ENCODE measurements at regions not wholly inside any gene's neighbourhood (a gene's known extent, or its start where the extent isn't known, plus 50 kb on each side); places are given as distances from the start of the nearest gene placed in this dataset.

DNA sequence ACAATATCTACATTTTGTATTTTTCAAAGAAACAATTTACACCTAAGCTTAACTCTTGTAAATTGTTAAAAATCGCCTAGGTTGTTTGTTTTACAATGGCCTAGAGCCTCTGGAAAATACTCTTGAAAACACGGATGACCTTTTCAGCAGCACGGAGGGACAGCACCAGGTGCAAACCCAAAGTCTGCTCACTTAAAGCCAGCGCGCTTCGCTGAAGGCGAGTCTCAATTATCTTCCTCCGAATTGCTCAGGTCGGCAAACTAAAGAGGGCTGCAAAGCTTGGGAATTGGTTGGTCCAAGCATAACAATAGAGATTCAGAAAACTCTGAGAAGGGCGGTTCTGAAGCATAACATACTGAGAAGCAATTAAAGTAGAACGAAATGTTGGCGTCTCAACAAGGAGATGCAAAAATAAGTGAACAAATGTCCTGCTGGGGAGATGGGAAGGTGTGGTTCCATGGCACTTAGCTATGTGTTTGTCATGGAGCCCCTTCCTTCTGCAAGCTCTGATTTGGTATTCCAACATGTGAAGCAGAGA is 139.9 kb upstream of the PITRM1 start:
- TF ChIP-seq CTCF (IDR thresholded peaks at IDR 0.05; ENCODE audit: extremely low read depth in 1 of 2, insufficient read depth in 1 of 2, low read depth in 1 of 2, low read length in 2 of 2) (no peak), POLR2A (IDR thresholded peaks at IDR 0.05; ENCODE audit: low read depth, low read length) (no peak), EZH2 (IDR thresholded peaks at IDR 0.05; ENCODE audit: borderline replicate concordance, low read depth, low read length, severe bottlenecking) (no peak), MAX (IDR thresholded peaks at IDR 0.05; ENCODE audit: insufficient read depth, insufficient read length) (no peak), POLR2AphosphoS5 (IDR thresholded peaks at IDR 0.05; ENCODE audit: insufficient read depth, low read depth, low read length) (no peak), JUN (IDR thresholded peaks at IDR 0.05; ENCODE audit: borderline replicate concordance, insufficient read depth, insufficient read length, low read depth) (no peak)
